Stomach smooth muscle (tissue), 2 donors: ENCODE measurements at regions not wholly inside any gene's neighbourhood (a gene's known extent, or its start where the extent isn't known, plus 50 kb on each side); places are given as distances from the start of the nearest gene placed in this dataset.

Experiments used
- H3K27ac ChIP-seq: one replicate; pipeline ENCODE4 v1.7.0; 2013; ENCODE audit warnings: mild to moderate bottlenecking, low read length, inconsistent platforms
- H3K27me3 ChIP-seq, 2 donors: one replicate each; pipeline ENCODE4 v1.7.0; 2013; ENCODE audit warnings: low read length in 2 of 2; ENCODE audit not compliant: insufficient read depth in 2 of 2, control insufficient read depth in 1 of 2
- H3K36me3 ChIP-seq, 2 donors: one replicate each; pipeline ENCODE4 v1.7.0; 2013; ENCODE audit warnings: low read length in 2 of 2; ENCODE audit not compliant: control insufficient read depth in 2 of 2, insufficient read depth in 2 of 2
- H3K4me1 ChIP-seq: one replicate; pipeline ENCODE4 v1.7.0; 2013; ENCODE audit warnings: low read length; ENCODE audit not compliant: control insufficient read depth, insufficient read depth
- H3K4me3 ChIP-seq, 2 donors: one replicate each; pipeline ENCODE4 v1.7.0; 2013; ENCODE audit warnings: low read length in 2 of 2
- H3K9ac ChIP-seq, 2 donors: one replicate each; pipeline ENCODE4 v1.7.0; 2013; ENCODE audit warnings: low read length in 2 of 2, mild to moderate bottlenecking in 1 of 2
- H3K9me3 ChIP-seq, 2 donors: one replicate each; pipeline ENCODE4 v1.7.0; 2013; ENCODE audit warnings: low read length in 2 of 2; ENCODE audit not compliant: control insufficient read depth in 2 of 2
- donor health status: healthy.
- donor health status: Pancreatic carcinoma.

DNA sequence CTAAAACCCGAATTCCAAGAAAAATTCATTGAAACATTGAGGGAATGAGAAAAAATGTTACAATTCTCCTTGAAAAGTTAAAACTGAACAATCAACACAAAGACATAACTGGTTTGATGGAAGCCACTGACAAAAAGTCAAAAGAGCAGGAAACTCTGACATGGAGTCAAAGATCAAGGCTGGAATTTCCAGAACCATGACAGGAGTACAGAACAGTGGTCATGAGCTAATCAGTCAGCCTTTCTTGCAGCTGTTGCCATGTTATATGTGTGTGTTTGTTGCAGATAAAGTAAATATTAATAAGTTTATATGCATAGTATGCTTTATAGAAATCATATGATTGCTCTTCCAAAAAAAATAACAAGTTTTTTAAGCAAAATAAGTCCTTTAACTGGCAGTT, 184.7 kb upstream of the HCCS start:
- H3K4me3 ChIP-seq, result no peak overlapping the region
- no peaks in the 10 kb centered on the region for H3K4me1 ChIP-seq
- no peaks in the 10 kb centered on the region for H3K27me3 ChIP-seq
- H3K27ac ChIP-seq, result no peak overlapping the region
- no peaks in the 10 kb centered on the region for H3K36me3 ChIP-seq
- H3K9me3 ChIP-seq, result peaks cover 0 to 5% of the 10 kb centered on the region in 2 donors
- H3K9ac ChIP-seq, result no peak overlapping the region

DNA sequence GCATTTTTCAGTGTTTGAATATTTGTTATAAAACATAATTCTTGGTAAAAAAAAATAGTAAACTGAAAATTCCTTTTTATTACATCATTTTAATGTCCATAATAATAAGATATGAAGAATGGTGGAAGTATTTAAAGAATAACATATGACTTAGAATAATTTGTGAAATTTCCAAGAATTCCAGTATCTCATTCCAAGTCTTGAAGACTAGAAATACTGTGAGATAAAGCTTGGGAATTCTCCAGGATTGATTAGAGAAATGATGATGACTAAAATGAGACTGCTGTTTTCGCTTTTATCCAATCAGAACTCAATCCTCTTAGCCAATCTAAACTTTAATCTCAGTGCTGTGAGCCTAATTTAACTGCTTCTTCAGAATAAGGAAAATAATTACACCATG, 184.2 kb upstream of the HCCS start:
- Histone ChIP-seq H3K27ac (no peak overlapping the region), H3K9ac (no peak overlapping the region), H3K27me3 (no peaks in the 10 kb centered on the region), H3K4me3 (no peak overlapping the region), H3K4me1 (no peaks in the 10 kb centered on the region), H3K9me3 (peaks cover 0 to 5% of the 10 kb centered on the region in 2 donors), H3K36me3 (no peaks in the 10 kb centered on the region)

DNA sequence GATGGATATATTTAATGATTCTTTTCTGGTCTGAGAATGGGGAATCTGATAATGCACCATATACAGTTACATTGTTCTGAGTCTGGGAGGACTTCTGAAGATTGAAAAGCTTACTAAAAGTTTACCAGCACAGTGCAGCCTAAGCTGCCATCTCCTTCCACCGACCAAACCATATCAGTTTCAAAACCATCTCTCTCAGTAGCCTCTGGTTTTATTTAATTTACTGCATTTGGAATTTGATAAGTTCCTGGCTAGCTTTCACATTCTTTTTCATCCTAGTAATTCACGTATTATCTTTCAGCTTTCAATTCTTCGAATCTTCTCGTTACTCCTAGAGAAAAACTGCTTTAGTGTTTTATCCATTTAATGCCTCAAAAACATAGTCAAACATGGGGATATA, 181.4 kb upstream of the HCCS start:
- Histone ChIP-seq H3K27ac (no peak overlapping the region), H3K36me3 (no peaks in the 10 kb centered on the region), H3K4me3 (no peak overlapping the region), H3K4me1 (no peaks in the 10 kb centered on the region), H3K27me3 (no peaks in the 10 kb centered on the region), H3K9me3 (peaks cover 0 to 5% of the 10 kb centered on the region in 2 donors), H3K9ac (no peak overlapping the region)

DNA sequence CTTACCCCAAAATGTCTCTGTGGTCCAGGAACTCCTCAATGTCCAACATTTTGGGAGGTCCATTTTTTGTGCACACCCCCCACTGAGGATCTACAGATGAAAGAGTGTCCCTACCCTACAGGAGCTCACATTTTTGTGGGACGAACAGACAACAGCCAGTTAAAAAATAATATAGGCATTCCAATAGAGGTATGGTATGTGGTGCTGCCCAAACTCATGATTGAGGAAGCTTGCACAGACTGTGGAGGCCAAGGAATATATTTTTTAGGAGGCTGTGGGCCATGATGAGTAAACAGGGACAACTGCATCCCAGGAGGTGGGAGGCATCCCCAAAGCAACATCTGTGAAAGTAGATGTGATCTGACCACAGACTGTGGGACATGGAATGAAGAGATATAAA, 181.0 kb upstream of the HCCS start:
- Histone ChIP-seq H3K4me3 (no peak overlapping the region), H3K9me3 (peaks cover 0 to 5% of the 10 kb centered on the region in 2 donors), H3K36me3 (no peaks in the 10 kb centered on the region), H3K9ac (no peak overlapping the region), H3K27me3 (no peaks in the 10 kb centered on the region), H3K4me1 (no peaks in the 10 kb centered on the region), H3K27ac (no peak overlapping the region)

DNA sequence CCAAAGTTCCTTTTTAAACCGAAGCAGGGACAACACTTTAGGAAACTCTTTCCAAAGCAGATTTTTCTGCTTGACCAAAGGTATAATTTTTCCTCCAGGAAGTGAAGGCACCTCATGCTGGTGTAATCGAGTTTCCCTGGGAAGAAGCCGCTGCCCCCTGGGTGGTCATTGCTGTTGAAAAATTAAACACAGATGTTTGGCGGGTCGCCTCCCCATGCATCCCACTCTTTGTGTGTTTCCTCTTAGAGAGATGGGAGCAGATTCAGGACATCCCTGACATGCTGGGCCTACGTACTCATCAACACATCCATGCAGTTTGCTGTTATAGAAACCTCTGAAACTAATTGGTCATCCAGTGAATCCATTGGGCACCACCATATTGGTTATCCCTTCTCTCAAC, 179.2 kb upstream of the HCCS start:
- no peak overlapping the region for H3K4me3 ChIP-seq
- no peak overlapping the region for H3K9ac ChIP-seq
- no peaks in the 10 kb centered on the region for H3K36me3 ChIP-seq
- H3K9me3 ChIP-seq, result peaks cover 0 to 5% of the 10 kb centered on the region in 2 donors
- H3K4me1 ChIP-seq, result no peaks in the 10 kb centered on the region
- no peak overlapping the region for H3K27ac ChIP-seq
- no peaks in the 10 kb centered on the region for H3K27me3 ChIP-seq

DNA sequence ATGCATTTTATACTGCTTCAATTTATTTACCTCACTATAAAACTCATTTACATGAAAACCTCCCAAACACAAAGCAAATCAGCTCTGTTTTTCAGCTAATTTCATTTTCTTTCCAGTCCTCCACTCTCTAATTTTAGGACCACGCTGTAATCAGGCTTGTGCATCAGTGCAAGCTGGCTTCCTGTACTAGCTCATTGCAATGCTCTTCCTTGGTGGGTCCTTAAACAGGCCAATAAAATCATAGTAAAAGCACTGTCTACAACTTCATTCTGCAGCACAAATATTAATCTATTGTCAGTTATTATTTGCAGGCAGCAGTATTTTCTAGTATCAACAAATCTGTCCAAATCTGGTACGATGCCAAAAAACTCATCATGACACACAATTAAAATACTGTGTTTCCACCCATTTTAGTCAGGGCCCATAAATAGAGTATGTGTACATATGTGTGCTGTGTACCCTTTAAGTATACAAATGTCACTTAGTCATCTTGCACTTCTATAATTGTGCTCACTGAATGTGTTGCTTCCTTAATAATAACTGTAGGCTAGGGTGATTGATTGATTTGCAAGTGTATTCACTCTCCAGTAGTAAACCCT, 178.2 kb upstream of the HCCS start:
- Histone ChIP-seq H3K9ac (no peak overlapping the region), H3K4me3 (no peak overlapping the region), H3K36me3 (no peaks in the 10 kb centered on the region)

DNA sequence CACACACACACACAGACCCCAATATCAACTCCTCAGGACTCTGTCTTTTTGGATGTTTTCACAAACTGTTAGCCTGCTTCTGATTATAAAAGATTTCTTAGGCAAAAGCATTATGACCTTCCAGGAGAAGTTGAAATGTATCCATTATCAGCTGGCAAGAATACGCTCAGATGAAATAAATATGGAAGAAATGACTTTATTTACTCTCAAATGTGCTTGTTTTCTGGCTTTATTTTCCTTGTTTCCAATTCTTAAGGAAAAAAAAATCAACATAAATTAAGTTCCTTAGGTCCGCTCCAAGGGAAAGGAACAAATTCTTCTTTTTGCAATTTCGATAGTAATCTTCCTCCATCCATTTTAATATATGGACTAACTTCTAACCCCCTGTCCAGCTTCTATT, 175.6 kb upstream of the HCCS start:
- H3K9ac ChIP-seq, result no peak overlapping the region
- no peaks in the 10 kb centered on the region for H3K4me1 ChIP-seq
- no peak overlapping the region for H3K27ac ChIP-seq
- no peaks in the 10 kb centered on the region for H3K27me3 ChIP-seq
- H3K4me3 ChIP-seq, result no peak overlapping the region
- no peaks in the 10 kb centered on the region for H3K36me3 ChIP-seq
- no peaks in the 10 kb centered on the region for H3K9me3 ChIP-seq

More for the DNA sequence above, 178.2 kb upstream of the HCCS start:
- H3K4me1 ChIP-seq, result no peaks in the 10 kb centered on the region
- H3K9me3 ChIP-seq, result no peaks in the 10 kb centered on the region
- no peaks in the 10 kb centered on the region for H3K27me3 ChIP-seq
- H3K27ac ChIP-seq, result no peak overlapping the region

DNA sequence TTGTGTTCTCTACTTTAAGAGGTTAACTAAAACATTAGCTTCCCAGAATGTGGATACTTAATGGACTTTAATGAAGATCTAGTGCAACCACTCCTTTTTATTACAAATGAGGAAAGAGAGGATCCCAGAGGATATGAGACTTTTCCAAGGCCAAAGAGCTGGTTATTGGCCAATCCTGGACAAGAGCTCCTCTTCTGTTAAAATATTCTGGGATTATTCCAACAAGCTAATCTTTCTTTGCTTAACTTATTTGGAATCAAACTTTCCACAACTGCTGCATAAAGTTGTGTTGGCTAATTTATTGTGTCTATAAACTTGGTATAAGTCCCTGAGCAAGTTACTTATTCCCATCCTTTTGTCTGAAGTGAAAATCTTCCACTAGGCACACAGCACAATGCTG, 174.2 kb upstream of the HCCS start:
- H3K27me3 ChIP-seq, result no peaks in the 10 kb centered on the region
- no peak overlapping the region for H3K4me3 ChIP-seq
- H3K4me1 ChIP-seq, result no peaks in the 10 kb centered on the region
- no peak overlapping the region for H3K9ac ChIP-seq
- no peaks in the 10 kb centered on the region for H3K36me3 ChIP-seq
- H3K9me3 ChIP-seq, result no peaks in the 10 kb centered on the region
- H3K27ac ChIP-seq, result no peak overlapping the region

DNA sequence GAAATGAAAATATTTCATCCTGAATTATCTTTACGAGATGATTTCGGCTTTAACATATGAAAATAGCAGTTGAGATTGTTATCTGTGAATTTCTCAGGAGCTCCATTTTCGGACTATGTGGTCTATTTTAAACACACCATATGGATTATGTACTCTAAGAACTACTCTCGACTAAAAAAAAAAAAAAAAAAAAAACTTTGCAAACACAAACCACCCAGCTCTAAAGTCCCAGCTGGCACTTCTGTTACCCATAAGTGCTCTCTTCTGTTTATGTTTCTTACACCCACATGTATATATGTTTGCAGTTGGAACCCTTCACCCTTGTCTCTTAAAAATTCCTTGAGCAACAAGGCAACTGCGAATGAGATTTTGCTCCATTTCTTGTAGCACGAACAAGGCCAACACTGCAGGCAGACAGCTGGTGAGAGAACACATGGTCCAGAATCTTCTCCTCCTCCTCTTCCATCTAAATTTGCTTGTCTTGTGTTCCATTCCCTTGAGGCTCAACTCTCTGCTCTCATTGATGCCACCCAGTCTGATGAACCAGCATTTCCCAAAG, 172.7 kb upstream of the HCCS start:
- Histone ChIP-seq H3K27me3 (no peaks in the 10 kb centered on the region), H3K4me3 (no peak overlapping the region), H3K4me1 (no peaks in the 10 kb centered on the region), H3K9me3 (no peaks in the 10 kb centered on the region), H3K9ac (no peak overlapping the region), H3K27ac (no peak overlapping the region), H3K36me3 (no peaks in the 10 kb centered on the region)

DNA sequence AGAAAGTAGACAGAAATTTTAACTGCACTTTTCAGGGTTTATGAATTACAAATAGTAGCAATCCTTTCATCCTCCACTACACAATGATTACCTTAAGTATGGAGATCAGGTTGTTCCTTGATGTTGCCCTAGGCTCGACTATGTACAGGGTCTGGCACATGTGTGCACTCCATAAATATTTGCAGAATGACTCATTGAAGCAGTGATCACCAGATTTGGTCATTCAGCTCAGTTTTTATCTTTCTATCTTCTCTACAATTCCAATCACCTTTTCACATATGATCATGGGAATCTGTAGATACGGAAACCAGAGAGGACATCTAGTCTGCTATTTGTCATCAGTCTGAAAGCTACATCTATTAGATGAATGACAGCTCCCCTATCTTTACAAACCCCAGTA, 171.7 kb upstream of the HCCS start:
- Histone ChIP-seq H3K4me1 (no peaks in the 10 kb centered on the region), H3K4me3 (no peak overlapping the region), H3K36me3 (no peaks in the 10 kb centered on the region), H3K9ac (no peak overlapping the region), H3K9me3 (no peaks in the 10 kb centered on the region), H3K27ac (no peak overlapping the region), H3K27me3 (no peaks in the 10 kb centered on the region)

DNA sequence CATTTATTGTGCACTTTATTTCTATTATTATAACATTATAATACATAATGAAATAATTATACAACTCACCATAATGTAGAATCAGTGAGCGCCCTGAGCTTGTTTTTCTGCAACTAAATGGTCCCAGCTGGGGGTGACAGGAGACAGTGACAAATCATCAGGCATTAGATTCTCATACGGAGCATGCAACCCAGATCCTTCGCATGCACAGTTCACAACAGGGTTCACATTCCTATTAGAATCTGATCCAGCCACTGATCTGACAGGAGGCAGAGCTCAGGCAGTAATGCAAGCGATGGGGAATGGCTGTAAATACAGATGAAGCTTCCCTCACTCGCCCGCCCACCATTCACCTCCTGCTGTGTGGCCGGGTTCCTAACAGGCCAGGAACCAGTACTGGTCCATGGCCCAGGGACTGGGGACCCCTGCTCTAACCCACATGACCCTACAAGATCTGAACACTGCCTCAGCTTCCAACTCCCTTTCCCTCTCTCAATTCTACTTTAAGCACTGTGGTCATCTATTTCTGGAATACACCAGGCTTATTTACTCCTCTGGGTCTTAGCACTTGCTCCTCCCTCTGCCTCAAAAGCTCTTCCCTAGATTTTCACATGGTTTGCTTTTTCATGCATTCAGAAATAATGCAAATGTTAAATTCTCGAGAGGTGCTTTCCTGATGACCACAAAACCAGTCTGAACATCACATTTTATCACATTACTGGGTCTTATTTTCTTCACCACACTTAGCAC, 166.8 kb upstream of the HCCS start:
- H3K4me1 ChIP-seq, result no peaks in the 10 kb centered on the region
- H3K9me3 ChIP-seq, result no peaks in the 10 kb centered on the region
- no peaks in the 10 kb centered on the region for H3K36me3 ChIP-seq
- no peaks in the 10 kb centered on the region for H3K27me3 ChIP-seq
- no peak overlapping the region for H3K9ac ChIP-seq
- no peak overlapping the region for H3K4me3 ChIP-seq
- no peak overlapping the region for H3K27ac ChIP-seq
